Liver (tissue), 8 donors: ENCODE measurements at regions not wholly inside any gene's neighbourhood (a gene's known extent, or its start where the extent isn't known, plus 50 kb on each side); places are given as distances from the start of the nearest gene placed in this dataset.

Experiments
- DNase-seq: peaks from one replicate; pipeline ENCODE4 v3.0.0-alpha.2; 2017; ENCODE audit warnings: low spot score
- H3K27ac ChIP-seq, 2 donors: one replicate each; pipeline ENCODE4 v1.7.0; 2013; ENCODE audit warnings: inconsistent platforms in 2 of 2, low read length in 2 of 2, control low read depth in 1 of 2, low read depth in 1 of 2, mild to moderate bottlenecking in 1 of 2
- H3K27me3 ChIP-seq, 4 donors: one replicate each; pipeline versions ENCODE4 v1.6.1 to v1.7.0; 2013; ENCODE audit warnings: low read length in 3 of 4, inconsistent platforms in 1 of 4, mild to moderate bottlenecking in 1 of 4, moderate library complexity in 1 of 4; ENCODE audit not compliant: control insufficient read depth in 4 of 4, insufficient read depth in 4 of 4
- H3K36me3 ChIP-seq, 4 donors: one replicate each; pipeline versions ENCODE4 v1.6.1 to v1.7.0; 2013; ENCODE audit warnings: low read length in 3 of 4, mild to moderate bottlenecking in 3 of 4, low read depth in 1 of 4, moderate library complexity in 1 of 4; ENCODE audit not compliant: control insufficient read depth in 4 of 4, insufficient read depth in 3 of 4
- H3K4me1 ChIP-seq, 4 donors: one replicate each; pipeline versions ENCODE4 v1.6.1 to v1.7.0; 2013; ENCODE audit warnings: low read length in 3 of 4, mild to moderate bottlenecking in 3 of 4, moderate library complexity in 1 of 4; ENCODE audit not compliant: control insufficient read depth in 4 of 4, insufficient read depth in 4 of 4
- H3K4me3 ChIP-seq, 3 donors: one replicate each; pipeline versions ENCODE4 v1.6.1 to v1.7.0; 2013; ENCODE audit warnings: low read length in 3 of 3, control low read depth in 1 of 3, low read depth in 1 of 3, mild to moderate bottlenecking in 1 of 3
- H3K9ac ChIP-seq, 2 donors: one replicate each; pipeline ENCODE4 v1.7.0; 2013; ENCODE audit warnings: low read length in 2 of 2, mild to moderate bottlenecking in 2 of 2, moderate library complexity in 2 of 2, control low read depth in 1 of 2, low read depth in 1 of 2
- H3K9me3 ChIP-seq, 4 donors: one replicate each; pipeline versions ENCODE4 v1.6.1 to v1.7.0; 2013; ENCODE audit warnings: low read length in 3 of 4; ENCODE audit not compliant: control insufficient read depth in 4 of 4
- ATF3 ChIP-seq: IDR thresholded peaks from 2 replicates; pipeline ENCODE4 v1.6.1; 2016; ENCODE audit warnings: antibody characterized with exemption
- EGR1 ChIP-seq, 2 donors: IDR thresholded peaks; 2 replicates each; pipeline ENCODE4 v1.6.1; 2016 to 2018; ENCODE audit warnings: antibody characterized with exemption in 2 of 2, low read depth in 2 of 2
- FOXA2 ChIP-seq: IDR thresholded peaks from 2 replicates; pipeline ENCODE4 v1.6.1; 2016; ENCODE audit warnings: antibody characterized with exemption
- GABPA ChIP-seq, 2 donors: IDR thresholded peaks in 1 of 2; conservative IDR thresholded peaks in 1 of 2; 2 replicates each; pipeline ENCODE4 v1.6.1; 2016; ENCODE audit warnings: antibody characterized with exemption in 2 of 2, mild to moderate bottlenecking in 1 of 2, moderate library complexity in 1 of 2
- HNF4A ChIP-seq, 2 donors: conservative IDR thresholded peaks; 2 replicates each; pipeline ENCODE4 v1.6.1; 2016; ENCODE audit warnings: antibody characterized with exemption in 2 of 2, mild to moderate bottlenecking in 2 of 2
- HNF4G ChIP-seq: IDR thresholded peaks from 2 replicates; pipeline ENCODE4 v1.6.1; 2016; ENCODE audit warnings: antibody characterized with exemption
- JUND ChIP-seq, 2 donors: IDR thresholded peaks; 2 replicates each; pipeline ENCODE4 v1.6.1; 2016; ENCODE audit warnings: antibody characterized with exemption in 2 of 2
- MAX ChIP-seq: IDR thresholded peaks from 2 replicates; pipeline ENCODE4 v1.6.1; 2016; ENCODE audit warnings: antibody characterized with exemption
- RAD21 ChIP-seq, 2 donors: IDR thresholded peaks; 2 replicates each; pipeline ENCODE4 v1.6.1; 2016; ENCODE audit warnings: antibody characterized with exemption in 2 of 2, mild to moderate bottlenecking in 2 of 2
- RXRA ChIP-seq, 2 donors: IDR thresholded peaks; 2 replicates each; pipeline ENCODE4 v1.6.1; 2017 to 2018; ENCODE audit warnings: antibody characterized with exemption in 2 of 2, mild to moderate bottlenecking in 1 of 2
- SP1 ChIP-seq: IDR thresholded peaks from 2 replicates; pipeline ENCODE4 v1.6.1; 2018; ENCODE audit warnings: antibody characterized with exemption, mild to moderate bottlenecking
- TAF1 ChIP-seq: conservative IDR thresholded peaks from 2 replicates; pipeline ENCODE4 v1.6.1; 2016; ENCODE audit warnings: antibody characterized with exemption, mild to moderate bottlenecking
- YY1 ChIP-seq: IDR thresholded peaks from 2 replicates; pipeline ENCODE4 v1.6.1; 2016; ENCODE audit warnings: antibody characterized with exemption, mild to moderate bottlenecking
- WGBS: extraction: QIAGEN DNeasy Blood & Tissue Kit; methylation state at CpG from one replicate; pipeline ENCODE4 v1.1.7; 2013; 5-methylcytosine and 5-hydroxymethylcytosine counted together
- TF ChIP-seq, protein P1 (sequence below): IDR thresholded peaks from 2 replicates; pipeline ENCODE4 v1.6.1; 2016; ENCODE audit warnings: antibody characterized with exemption, mild to moderate bottlenecking
- TF ChIP-seq, protein P2 (sequence below): fragments of 150-350 bp; IDR thresholded peaks from 2 replicates; pipeline ENCODE4 v1.5.1; 2017; ENCODE audit warnings: improper control_type of control experiment, low read depth, low read length; ENCODE audit not compliant: missing input control
- donor health status: healthy.
- donor health status: healthy.
- donor health status: healthy.
- donor health status: healthy.
- donor health status: healthy.

DNA sequence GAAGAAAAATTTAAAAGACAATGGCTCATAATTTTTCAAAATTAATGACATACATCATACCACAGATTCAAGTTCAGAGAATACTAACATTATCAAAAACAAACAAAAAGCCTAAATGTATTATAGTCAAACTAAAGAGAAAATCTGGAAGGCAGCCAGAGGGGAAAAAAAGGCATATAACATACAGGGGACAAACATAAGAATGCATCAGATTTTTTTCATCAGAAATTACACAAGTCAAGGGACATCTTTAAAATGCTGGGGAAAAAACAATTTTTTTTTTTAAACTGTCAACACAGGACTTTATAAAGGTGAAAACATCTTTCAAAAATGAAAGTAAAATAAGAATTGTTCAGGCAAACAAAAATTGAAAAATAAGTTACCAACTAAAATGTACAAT is 478.4 kb upstream of the PLXNA2 start:
- H3K27ac ChIP-seq, result no peak overlapping the region
- DNase-seq, result no peak
- peaks cover 2 to 17% (median 10%) of the 10 kb centered on the region in 4 donors for H3K9me3 ChIP-seq
- no peak overlapping the region for H3K4me3 ChIP-seq
- H3K27me3 ChIP-seq, result peaks cover 0 to 4% (median 0%) of the 10 kb centered on the region in 4 donors
- no peak overlapping the region for H3K9ac ChIP-seq
- no peaks in the 10 kb centered on the region for H3K36me3 ChIP-seq
- no peaks in the 10 kb centered on the region for H3K4me1 ChIP-seq
- TF ChIP-seq RXRA (IDR thresholded peaks at IDR 0.05), result no peak
- no peak for TF ChIP-seq MAX
- no peak for TF ChIP-seq FOXA2
- no peak for TF ChIP-seq HNF4G
- TF ChIP-seq HNF4A (conservative IDR thresholded peaks at IDR 0.05), result no peak
- TF ChIP-seq EGR1 (IDR thresholded peaks at IDR 0.05; ENCODE audit: low read depth in 2 of 2), result no peak
- TF ChIP-seq ATF3, result no peak
- no peak for TF ChIP-seq GABPA (IDR thresholded peaks at IDR 0.05 in 1 of 2, conservative IDR thresholded peaks at IDR 0.05 in 1 of 2)
- no peak for TF ChIP-seq TAF1
- TF ChIP-seq YY1, result no peak
- no peak for TF ChIP-seq SP1
- no peak for TF ChIP-seq JUND (IDR thresholded peaks at IDR 0.05)
- TF ChIP-seq, protein P1, sequence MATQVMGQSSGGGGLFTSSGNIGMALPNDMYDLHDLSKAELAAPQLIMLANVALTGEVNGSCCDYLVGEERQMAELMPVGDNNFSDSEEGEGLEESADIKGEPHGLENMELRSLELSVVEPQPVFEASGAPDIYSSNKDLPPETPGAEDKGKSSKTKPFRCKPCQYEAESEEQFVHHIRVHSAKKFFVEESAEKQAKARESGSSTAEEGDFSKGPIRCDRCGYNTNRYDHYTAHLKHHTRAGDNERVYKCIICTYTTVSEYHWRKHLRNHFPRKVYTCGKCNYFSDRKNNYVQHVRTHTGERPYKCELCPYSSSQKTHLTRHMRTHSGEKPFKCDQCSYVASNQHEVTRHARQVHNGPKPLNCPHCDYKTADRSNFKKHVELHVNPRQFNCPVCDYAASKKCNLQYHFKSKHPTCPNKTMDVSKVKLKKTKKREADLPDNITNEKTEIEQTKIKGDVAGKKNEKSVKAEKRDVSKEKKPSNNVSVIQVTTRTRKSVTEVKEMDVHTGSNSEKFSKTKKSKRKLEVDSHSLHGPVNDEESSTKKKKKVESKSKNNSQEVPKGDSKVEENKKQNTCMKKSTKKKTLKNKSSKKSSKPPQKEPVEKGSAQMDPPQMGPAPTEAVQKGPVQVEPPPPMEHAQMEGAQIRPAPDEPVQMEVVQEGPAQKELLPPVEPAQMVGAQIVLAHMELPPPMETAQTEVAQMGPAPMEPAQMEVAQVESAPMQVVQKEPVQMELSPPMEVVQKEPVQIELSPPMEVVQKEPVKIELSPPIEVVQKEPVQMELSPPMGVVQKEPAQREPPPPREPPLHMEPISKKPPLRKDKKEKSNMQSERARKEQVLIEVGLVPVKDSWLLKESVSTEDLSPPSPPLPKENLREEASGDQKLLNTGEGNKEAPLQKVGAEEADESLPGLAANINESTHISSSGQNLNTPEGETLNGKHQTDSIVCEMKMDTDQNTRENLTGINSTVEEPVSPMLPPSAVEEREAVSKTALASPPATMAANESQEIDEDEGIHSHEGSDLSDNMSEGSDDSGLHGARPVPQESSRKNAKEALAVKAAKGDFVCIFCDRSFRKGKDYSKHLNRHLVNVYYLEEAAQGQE, result no peak
- no peak for TF ChIP-seq RAD21 (IDR thresholded peaks at IDR 0.05)

DNA sequence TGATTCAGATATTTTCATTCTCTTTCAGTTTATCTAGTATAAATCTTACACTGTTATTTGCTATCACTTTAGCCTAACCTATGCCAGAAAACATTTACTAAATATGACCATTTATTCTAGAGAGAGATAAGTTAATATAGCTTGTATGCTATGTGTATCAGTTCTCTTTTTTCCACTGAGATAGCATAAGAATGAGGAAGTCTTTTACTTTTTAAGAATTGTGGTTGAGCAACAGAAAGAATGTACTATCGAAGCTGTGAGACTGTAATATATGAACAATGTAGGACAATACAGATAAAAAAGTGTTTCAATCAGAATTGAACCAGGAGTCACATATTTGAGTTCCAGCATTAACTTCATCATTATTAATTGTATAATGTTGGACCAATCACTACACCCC is 479.9 kb upstream of the PLXNA2 start:
- peaks cover 0 to 4% (median 0%) of the 10 kb centered on the region in 4 donors for H3K27me3 ChIP-seq
- H3K27ac ChIP-seq, result no peak overlapping the region
- no peaks in the 10 kb centered on the region for H3K4me1 ChIP-seq
- no peaks in the 10 kb centered on the region for H3K36me3 ChIP-seq
- DNase-seq, result no peak
- peaks cover 2 to 17% (median 10%) of the 10 kb centered on the region in 4 donors for H3K9me3 ChIP-seq
- TF ChIP-seq TAF1 (no peak), FOXA2 (no peak), HNF4G (no peak), YY1 (no peak), GABPA (IDR thresholded peaks at IDR 0.05 in 1 of 2, conservative IDR thresholded peaks at IDR 0.05 in 1 of 2) (no peak), RAD21 (IDR thresholded peaks at IDR 0.05) (no peak), SP1 (no peak), EGR1 (IDR thresholded peaks at IDR 0.05; ENCODE audit: low read depth in 2 of 2) (no peak)
- TF ChIP-seq, protein P2, sequence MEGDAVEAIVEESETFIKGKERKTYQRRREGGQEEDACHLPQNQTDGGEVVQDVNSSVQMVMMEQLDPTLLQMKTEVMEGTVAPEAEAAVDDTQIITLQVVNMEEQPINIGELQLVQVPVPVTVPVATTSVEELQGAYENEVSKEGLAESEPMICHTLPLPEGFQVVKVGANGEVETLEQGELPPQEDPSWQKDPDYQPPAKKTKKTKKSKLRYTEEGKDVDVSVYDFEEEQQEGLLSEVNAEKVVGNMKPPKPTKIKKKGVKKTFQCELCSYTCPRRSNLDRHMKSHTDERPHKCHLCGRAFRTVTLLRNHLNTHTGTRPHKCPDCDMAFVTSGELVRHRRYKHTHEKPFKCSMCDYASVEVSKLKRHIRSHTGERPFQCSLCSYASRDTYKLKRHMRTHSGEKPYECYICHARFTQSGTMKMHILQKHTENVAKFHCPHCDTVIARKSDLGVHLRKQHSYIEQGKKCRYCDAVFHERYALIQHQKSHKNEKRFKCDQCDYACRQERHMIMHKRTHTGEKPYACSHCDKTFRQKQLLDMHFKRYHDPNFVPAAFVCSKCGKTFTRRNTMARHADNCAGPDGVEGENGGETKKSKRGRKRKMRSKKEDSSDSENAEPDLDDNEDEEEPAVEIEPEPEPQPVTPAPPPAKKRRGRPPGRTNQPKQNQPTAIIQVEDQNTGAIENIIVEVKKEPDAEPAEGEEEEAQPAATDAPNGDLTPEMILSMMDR, result no peak
- WGBS, result 73% methylated on average over 1 of the region's 1 CpG
- H3K9ac ChIP-seq, result no peak overlapping the region
- H3K4me3 ChIP-seq, result no peak overlapping the region
